ENCODE measurements at regions not wholly inside any gene's neighbourhood (a gene's known extent, or its start where the extent isn't known, plus 50 kb on each side); places are given as distances from the start of the nearest gene placed in this dataset.
A peak's percentile ranks its signal among the peaks of the same experiment; 100 is the strongest.

- DNase-seq (ENCODE audit: low read depth) = no peak
These were observed 170.9 kb upstream of the CADPS start for GRCh38 chr3:63046152-63046551.

- DNase-seq (ENCODE audit: low read depth) = no peak
These were observed 171.4 kb upstream of the CADPS start for GRCh38 chr3:63046580-63046979.

- DNase-seq (ENCODE audit: low read depth) = no peak
These were observed 171.9 kb upstream of the CADPS start for GRCh38 chr3:63047068-63047467.

GRCh38 chr3:63048367-63049326, 173.4 kb upstream of the CADPS start:
- no peak for DNase-seq (ENCODE audit: low read depth)

- DNase-seq (ENCODE audit: low read depth) = no peak
These were observed 175.4 kb upstream of the CADPS start for GRCh38 chr3:63050548-63051177.

- peak; percentile 40 for DNase-seq (ENCODE audit: low read depth)
These were observed 176.7 kb upstream of the CADPS start for GRCh38 chr3:63051920-63052319.

- no peak for DNase-seq (ENCODE audit: low read depth)
These were observed 181.7 kb upstream of the CADPS start for GRCh38 chr3:63056932-63057331.

GRCh38 chr3:63060412-63060811, 185.2 kb upstream of the CADPS start:
- DNase-seq (ENCODE audit: low read depth) = no peak

- DNase-seq (ENCODE audit: low read depth) = no peak
These were observed 186.2 kb upstream of the CADPS start for GRCh38 chr3:63061449-63061848.

GRCh38 chr3:63064209-63064755, 189.1 kb upstream of the CADPS start:
- DNase-seq (ENCODE audit: low read depth) = no peak

GRCh38 chr3:63067999-63068645, 192.9 kb upstream of the CADPS start:
- DNase-seq (ENCODE audit: low read depth) = peak; percentile 17

GRCh38 chr3:63069806-63070475, 194.7 kb upstream of the CADPS start:
- DNase-seq (ENCODE audit: low read depth) = no peak

- DNase-seq (ENCODE audit: low read depth) = no peak
These were observed 195.2 kb upstream of the CADPS start for GRCh38 chr3:63070476-63070810.

- DNase-seq (ENCODE audit: low read depth) = no peak
These were observed 201.1 kb upstream of the CADPS start for GRCh38 chr3:63076357-63076756.

GRCh38 chr3:63086190-63086589, 191.9 kb upstream of the SYNPR start:
- no peak for DNase-seq (ENCODE audit: low read depth)

GRCh38 chr3:63089007-63089750, 188.9 kb upstream of the SYNPR start:
- no peak for DNase-seq (ENCODE audit: low read depth)

- no peak for DNase-seq (ENCODE audit: low read depth)
These were observed 188.4 kb upstream of the SYNPR start for GRCh38 chr3:63089751-63090132.

GRCh38 chr3:63090656-63091055, 187.5 kb upstream of the SYNPR start:
- no peak for DNase-seq (ENCODE audit: low read depth)

- no peak for DNase-seq (ENCODE audit: low read depth)
These were observed 185.6 kb upstream of the SYNPR start for GRCh38 chr3:63092515-63092914.

GRCh38 chr3:63094642-63095408, 183.3 kb upstream of the SYNPR start:
- no peak for DNase-seq (ENCODE audit: low read depth)

All from GM04504 (cell line).